ENCODE measurements at regions not wholly inside any gene's neighbourhood (a gene's known extent, or its start where the extent isn't known, plus 50 kb on each side); places are given as distances from the start of the nearest gene placed in this dataset.
A peak's percentile ranks its signal among the peaks of the same experiment; 100 is the strongest.

DNA sequence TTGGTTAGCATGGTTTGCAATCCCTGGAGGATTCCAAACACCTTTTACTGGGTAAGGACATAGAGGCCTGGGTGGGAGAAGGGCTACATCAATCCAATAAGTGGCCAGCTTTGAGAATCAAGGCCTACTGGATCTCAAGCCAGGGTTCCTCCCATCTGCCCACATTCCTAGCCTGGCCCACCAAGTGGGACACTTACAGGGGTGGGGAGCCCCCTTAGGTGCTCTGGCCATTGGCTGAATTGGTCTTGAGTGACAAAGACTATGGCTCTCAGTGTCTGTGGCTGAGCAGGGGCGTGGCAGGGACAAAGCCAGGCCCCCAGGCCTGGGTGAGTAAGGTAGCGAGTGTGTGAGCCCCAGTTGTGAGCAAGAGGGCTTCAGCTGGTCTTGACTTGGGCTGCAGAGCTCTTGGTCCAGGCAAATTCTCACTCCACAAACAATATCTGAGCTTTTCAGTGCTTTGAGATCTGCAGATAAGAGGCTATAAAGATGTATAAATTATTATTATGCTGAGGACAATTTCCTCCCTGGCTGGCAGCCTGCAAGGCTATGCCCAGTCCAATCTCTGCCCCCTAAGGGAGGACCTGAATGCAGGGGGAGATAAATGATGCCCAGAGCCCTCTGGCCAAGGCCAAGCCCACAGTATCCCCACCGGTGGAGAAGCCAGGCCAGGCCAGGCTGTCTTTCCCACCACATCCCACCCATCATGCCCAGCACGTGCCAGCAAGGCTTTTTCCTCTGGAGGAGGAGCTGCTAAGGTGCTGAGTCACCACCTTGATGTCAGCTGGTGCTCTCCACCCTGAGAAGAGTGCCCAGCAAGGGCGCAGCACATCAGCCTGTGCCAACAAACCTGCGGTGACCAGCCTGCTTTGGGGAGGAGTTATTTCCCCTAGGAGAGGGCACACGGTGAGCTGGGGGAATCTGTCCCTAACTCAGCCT lies 80.7 kb upstream of the DUSP5 start:
- no peak for DNase-seq

DNA sequence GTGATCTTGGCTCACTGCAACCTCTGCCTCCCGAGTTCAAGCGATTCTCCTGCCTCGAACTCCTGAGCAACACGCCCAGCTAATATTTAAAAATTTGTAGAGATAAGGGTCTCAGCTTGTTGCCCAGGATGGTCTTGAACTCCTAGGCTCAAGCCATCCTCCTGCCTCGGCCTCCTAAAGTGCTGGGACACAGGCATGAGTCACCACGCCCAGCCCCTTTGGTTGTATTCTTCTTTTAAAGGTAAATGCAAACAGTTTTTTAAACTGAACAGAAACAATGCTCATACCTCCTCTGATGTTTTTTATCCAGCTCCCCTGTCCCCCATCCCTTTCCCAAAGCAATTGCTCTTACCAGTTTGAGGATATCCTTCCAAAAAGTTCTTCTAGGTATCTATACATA lies 79.5 kb upstream of the DUSP5 start:
- DNase-seq: no peak

DNA sequence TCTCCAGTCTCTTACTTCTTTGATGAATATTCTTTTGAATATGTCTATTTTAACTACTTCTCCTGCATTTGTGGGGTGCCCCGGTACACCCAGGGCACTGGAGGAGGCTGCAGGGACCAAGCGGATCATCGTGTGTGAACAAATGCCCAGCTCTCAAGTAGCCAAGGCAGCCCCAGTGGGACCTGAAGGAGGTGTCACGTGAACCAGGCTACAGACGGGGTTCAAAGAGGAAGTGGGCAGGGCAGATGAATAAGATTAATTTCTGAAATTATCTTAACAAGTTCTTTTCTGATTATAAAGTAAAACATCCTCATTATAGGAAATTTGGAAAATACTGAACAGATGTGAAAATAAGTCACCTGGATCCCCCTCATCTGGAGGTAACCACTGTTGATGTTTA lies 78.4 kb upstream of the DUSP5 start:
- DNase-seq: no peak

DNA sequence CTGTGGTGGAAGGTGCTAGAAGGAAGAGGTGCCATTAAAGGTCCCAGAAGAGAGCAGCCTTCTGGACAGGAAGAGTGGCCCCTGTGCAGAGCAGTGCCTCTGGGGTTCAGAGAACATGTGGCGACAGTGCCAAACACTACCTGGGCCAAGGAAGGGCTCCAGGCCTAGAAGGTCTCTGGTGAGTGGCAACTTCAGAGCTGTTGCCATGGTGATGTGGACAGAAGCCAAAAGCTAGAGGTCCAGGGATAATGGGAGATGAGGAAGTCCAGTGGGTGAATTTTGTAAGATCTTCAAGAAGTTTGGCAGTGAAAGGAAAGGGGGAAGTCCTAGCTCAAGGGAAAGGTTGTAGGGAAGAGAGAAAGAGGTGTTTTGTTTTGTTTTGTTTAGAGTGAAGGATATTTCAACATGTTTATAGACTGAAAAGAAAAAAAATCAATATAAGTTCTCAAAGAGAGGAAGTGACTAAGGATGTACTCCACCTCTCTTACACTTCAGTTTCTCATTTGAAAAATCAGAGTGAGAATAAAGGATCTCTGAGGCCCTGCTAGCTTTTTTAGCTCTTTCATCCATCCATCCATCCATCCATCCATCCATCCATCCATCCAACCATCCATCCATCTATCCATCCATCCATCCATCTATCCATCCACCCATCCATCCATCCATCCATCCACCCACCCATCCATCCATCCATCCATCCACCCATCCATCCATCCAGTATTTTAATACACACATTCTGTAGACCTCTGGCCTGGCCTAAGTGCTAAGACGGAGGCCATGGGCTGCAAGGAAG lies 77.1 kb upstream of the DUSP5 start:
- peak; percentile 30 for DNase-seq

DNA sequence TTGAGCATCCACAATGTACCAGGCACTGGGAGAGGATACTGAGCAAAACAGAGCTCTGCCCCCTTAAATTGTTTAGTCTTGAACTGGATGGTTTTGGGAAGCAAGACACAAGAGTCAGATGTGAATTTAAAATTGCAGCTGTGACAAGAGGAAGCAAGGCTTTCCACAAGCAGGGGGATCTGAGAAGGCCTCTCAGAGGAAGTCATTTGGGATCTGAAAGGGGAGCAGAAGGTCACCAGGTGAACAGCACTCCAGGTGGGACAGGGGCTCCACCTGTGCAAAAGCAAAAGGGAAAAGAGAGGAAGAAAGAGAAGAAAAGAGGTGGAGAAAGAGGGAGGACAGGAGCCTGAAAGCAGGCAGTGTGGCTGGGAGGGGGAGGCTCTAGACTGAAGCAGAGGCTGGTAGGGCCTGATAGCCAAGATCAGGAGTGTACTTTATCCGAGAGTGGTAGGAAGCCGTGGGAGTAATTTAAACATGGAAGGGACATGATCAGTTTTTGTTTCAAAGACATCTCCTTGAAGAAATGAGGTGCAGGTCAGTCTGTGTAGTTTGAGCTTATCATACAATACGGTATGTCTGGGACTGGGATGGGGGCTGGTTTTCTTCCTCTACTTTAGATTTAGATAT lies 76.1 kb upstream of the DUSP5 start:
- DNase-seq: no peak

DNA sequence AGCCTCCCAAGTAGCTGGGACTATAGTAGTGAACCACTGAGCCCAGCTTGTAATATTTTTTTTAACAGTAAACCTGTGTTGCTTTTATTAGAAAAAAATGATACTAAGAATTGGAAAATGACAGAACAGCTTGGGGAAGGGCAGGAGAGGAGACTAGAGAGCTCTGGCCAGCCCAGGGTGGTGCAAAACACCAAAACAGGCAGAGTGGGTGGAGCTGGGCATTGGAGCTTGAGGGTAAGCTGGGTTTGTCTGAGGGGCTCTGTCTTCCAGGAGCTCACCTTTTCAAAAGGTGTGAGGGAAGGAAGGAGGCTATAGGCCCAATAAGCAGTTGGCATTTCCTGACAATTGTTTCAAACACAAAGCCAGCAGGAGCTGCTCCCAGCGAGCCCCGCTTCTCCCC lies 75.2 kb upstream of the DUSP5 start:
- no peak for DNase-seq

DNA sequence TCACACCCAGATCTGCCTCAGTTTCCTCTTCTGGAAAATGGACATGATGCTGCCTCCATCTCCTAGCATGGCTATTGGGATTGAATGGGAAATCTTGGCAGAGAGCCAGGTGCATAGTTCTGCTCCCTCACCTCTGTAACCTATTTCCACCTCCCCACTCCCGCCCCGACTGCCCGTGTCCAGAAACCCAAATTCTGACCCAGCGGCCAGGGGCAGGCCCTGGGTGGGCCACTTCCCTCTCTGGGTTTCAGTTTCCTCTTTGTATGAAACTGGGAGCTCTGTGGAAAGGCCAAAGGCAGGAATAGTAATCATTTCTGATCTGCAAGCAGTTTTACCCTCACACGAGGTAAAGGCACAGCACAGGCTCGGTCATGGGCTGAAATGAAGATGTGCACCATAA lies 74.1 kb upstream of the DUSP5 start:
- DNase-seq: no peak

DNA sequence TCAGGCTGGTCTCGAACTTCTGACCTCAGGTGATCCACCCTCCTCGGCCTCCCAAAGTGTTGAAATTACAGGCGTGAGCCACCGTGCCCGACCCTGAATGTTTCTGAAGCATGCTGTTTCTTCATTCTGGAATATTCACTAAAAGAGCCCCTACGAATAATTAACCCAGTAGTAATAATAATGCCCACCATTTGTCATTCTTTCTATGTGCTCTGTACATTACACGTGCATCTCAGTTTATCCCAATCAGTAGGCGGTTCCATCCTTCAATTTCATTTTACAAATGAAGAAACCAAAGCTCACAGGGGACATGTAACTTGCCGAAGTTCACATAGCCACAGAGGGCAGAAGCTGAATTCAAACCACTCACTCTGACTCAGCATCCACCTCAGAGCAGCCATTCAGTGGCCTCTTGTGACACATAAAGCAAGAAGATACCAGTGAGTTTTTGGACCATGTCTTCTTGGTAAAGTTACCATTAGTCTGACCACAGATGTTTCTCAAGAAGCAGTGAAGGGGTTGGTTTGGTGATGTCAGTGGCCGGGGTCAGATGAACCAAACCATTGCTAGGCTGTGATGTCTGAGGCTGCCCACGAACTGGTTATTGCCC lies 71.9 kb upstream of the DUSP5 start:
- DNase-seq: no peak

DNA sequence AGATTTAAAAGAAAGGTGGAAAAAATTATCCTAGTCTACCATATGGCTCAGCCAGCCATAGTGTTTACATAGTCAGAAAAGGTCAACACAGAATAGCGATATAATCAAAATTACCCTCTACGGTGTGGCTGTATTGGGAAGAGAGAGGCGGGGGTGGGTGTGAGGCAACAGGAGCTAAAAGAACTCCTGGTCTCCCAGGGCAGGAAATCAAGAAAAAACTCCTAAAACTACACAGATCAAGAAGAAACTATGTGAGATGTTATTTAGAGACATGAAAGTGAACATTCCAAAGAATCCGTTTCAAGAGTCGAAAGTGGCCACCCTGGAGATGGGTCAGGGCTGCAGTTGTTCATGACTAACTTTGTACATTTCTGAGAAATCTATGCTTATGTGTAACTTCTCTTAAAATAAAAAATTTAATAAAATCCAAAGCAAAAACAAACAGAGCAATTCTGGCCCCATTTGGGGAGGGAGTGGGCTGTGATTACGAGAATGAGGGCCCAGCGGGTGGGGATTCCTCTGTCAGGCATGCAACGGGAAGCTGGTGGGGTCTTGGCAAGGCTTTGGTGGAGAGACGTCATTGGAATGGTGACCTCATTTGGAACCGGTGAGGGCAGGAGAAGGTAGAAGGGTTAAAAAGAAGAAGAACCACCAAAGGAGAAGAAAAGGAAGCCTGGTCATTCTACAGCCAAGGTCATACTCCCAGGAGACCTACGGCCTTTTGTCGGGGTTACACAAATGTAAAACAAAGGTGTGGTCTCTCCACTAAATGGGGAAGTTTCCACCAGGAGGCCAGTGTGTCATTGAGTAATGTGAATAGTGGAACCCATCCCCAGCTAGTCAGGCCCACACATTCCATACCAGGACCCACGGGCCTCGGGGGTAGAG lies 71.2 kb upstream of the DUSP5 start:
- peak; percentile 65 for DNase-seq

DNA sequence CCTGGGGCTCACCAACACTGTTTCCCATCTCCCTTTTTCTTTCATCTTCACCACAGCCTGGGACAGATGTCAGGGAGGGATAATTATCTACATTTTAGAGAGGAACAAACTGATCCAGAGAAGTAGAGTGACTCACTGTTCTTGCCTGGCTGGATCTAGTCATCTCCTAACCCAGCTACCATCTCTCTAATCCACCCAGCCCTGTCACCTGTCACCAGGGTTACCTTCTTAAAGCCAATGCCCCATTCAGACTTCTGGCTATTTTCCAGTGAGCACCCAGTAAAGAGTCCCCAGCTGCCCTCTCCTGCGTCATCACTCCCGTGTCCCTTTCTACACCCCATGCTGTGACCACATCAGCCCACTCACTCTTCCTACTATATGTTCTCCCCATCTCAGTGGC lies 68.4 kb upstream of the DUSP5 start:
- DNase-seq: peak; percentile 9

DNA sequence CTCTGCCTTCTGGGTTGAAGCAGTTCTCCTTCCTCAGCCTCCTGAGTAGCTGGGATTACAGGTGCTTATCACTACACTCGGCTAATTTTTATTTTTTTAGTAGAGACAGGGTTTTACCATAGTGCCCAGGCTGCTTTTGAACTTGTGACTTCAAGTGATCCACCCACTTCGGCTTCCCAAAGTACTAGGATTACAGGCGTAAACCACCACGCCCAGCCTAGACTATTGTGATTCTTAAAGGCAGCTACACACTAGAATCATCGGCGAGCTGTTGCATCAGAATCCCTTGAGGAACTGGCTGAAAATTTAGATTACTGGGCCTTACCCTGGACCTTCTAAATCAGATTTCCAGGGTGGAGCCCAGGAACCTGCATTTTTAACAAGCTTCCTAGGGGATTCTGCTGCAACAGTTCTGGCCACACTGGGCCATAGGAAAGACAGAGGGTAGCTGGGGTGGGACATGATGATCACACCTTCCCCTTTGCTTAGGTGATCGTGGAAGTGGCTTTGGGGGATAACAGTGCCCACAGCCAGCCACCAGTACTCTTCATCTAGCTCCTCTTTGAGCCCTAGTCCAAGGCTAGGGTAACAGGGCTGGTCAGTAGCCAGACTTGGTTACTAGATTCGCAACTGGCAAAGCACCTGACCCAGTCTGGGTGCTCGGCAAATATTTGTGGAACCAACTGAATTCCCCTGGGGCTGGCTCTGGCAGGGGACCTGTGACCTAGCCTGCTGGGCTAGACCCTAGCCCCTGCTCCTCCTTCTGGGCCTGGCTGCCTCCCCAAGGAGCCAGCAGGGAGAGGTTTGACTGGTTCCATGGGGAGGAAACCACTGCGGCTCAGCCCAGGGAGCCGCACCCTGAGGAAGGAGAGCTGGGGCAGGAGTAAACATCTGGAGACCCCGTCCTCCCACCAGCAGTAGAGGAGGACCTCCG lies 67.1 kb upstream of the DUSP5 start:
- no peak for DNase-seq

DNA sequence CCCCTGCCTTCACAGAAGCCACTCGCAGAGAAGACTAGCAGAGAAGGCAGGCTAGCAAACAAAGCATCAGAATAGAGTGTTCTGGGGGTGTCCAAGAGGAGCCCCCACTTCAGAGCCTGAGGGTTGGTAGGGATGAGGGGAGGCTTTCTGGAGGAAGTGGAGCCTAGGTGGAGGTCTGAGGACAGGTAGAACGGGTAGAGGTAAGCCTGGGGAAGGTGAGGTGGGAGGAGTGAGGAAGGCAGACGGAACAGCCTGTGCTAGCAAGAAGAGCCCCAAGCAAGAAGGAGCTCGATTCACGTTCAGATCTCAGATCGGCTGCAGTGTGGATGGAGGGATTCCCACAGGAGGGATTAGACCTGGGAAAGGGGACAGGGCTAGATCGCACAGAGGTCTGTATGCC lies 66.0 kb upstream of the DUSP5 start:
- DNase-seq: no peak

DNA sequence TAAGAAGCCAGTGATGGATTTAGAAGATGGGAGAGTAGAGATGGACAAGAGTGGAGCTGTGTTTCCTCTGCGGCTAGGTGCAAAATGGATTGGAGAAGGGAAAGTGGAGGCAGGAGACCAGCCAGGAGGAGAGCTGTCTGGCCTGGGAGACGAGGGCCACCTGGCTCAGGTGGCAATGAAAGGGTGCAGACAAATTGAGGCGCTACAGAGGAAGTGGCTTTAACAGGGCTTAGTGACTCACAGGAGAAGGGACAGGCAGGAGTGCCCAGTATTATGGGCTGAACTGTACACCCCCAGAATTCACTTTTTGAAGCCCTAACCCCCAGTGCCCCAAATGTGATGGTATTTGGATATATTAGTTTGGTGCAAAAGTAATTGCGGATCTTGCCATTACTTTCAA lies 65.6 kb upstream of the DUSP5 start:
- DNase-seq: no peak

DNA sequence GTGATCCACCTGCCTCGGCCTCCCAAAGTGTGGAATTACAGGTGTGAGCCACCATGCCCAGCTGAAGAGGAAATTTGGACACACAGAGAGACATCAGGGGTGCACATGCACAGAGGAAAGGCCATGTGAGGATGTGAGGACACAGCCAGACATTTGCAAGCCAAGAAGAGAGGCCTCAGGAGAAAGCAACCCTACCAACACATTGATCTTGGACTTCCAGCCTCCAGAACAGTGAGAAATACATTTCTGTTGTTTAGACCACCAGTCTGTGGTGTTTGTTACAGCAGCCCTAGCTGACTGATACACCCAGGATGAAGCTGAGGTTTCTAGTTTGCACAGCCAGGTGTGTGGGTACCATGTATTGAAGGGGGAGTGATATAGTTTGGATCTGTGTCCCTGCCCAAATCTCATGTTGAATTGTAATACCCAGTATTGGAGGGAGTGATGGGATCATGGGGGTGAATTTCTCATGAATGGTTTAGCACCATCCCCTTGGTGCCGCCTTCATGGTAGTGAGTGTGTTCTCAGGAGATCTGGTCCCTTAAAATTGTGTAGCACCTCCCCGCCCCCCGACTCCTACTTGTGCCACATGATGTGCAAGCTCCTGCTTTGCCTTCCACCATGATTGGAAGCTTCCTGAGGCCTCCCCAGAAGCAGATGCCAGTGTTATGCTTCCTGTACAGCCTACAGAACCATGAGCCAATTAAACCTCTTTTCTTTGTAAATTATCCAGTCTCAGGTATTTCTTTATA lies 64.7 kb upstream of the DUSP5 start:
- no peak for DNase-seq

DNA sequence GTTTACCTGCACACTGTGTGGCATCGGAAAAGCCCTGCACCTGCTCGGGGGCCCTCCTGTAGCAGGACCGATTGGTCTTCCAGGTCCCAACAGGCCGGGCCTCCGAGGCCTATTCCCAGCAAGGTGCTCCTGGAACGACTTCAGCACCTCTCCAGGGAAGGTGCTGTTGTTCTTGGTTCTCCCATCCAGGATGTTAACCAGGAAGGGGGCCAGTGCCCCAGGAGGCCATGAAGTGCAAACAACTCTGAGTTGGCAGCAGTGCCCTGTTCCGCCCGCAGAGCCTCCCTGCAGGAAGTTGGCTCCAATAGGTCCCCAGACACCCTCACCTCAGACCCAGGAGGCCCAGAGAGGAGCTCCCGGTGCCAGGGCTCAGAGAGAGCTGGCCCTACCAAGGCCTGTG lies 64.0 kb upstream of the DUSP5 start:
- peak; percentile 13 for DNase-seq

DNA sequence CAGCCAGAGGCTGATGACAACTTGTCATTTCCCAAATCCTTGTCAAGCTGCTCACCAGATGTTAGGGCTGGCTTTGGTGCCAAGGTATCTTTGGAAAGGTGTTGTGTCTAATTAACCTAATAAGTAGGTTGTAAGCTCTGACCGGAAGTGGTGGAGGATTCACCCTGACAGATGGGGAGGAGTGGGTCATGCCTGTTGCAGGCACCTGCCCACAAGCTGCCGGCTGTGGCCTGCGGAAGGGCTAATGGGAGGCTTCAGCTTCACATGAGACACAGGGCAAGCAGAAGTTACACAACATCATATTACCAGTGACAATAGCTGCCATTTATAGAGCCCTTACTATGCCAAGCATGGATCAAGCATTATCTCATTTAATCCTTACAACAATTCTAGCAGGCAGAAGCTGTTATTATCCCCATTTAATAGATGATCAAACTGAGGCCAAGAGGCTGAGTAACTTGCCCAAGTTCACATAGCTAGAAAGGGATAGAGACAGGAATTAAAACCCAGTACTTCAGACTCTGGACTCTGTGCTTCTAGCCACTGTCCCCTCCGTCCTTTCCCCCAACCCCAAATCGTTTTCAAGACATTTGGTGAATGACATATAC lies 63.1 kb upstream of the DUSP5 start:
- DNase-seq: peak; percentile 87

DNA sequence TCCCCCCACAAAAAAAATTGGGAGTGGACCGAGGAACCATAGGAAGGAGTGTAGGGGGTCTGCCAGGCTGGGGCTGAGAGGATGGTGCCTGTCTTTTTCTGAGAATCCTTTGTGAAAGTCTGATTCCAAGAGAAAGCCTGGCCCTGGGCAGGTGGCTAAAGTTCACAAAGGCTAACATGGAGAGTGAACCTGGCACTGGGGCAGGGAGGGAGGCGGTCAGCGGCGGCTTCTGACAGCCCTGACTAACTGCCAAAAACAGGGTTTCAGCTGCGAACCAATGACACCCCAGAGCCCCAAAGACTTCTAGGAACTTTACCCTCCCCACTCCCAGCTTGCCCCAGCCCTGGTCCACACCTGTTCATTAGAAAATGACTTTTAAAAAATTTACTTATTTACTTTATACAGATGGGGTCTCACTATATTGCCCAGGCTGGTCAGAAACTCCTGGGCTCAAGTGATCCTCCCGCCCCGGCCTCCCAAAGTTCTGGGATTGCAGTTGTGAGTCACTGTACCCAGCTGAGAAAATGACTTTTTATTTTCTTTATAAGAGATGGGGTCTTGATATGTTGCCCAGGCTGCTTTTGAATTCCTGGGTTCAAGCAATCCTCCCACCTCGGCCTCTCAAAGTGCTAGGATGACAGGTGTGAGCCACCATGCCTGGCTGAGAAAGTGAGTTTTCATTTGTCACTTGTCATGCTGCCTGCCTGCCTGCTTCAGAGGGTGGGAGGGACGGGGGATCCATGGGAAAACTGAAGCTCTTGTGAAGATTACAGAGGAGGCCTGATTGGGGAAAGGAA lies 61.0 kb upstream of the DUSP5 start:
- DNase-seq: no peak

DNA sequence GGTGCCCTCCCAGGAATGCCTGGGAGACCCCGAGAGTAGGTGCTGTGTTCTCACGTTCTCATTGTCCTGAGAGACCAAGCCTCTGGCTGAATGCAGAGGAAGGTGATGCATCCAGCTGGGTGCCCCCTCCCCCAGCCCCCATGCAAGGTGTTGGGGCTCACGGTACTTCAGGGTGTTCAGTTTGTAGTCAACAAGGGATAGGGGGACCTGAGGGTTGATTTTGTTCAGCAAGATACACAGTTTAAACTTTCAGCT lies 60.4 kb upstream of the DUSP5 start:
- no peak for DNase-seq

DNA sequence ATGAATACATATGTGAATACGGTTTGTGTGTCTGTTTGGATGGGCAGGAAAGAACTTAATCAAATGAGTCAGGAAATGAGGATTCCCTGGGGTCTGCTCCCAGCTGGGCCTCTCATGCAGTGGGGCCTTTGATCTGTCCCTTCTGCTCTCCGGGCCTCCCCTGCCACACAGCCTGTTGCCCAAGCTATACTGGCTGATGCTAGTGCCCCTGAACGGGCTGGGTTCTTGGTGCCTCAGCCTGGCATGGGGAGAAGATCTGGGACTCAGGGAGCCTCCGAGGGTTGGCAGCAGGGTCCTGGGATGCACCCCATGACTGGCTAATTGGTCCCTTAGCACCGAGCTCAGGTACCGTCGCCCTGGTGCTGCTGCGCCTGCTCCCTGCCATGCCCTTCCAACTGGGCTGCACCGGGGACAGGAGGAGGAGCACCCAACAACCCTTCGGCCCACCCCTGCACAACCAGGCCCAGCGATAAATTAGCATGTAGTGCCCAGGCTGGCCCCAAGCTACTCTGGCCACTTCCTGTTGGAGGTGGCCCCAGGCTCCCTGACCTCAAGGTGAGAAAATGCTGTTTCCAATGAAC lies 59.9 kb upstream of the DUSP5 start:
- DNase-seq: no peak
